NCI-H1092 (cell line): ENCODE measurements at regions not wholly inside any gene's neighbourhood (a gene's known extent, or its start where the extent isn't known, plus 50 kb on each side); places are given as distances from the start of the nearest gene placed in this dataset.

Experiments used
- DNase-seq: peaks from one replicate; lab custom pipeline; 2025; lab: John Stamatoyannopoulos, UW

DNA sequence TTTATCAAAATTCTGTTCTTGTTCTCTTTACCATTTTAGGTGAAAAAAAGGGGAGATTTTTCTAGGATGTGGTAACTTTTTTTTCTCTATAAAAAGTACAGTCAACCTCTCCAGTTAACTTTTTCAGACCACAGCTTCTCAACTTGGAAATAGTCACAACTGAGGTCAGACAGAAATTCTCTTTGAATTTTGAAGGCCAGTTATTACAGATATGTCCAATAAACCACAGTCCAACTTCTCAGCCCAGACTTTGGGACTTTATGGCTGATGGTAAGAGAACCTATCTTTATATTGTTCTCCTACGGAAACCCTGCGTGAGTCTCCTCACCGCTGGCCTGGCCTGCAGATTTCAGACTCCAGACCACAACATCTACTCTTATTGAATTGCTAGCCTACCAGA lies 176.7 kb downstream of the DACT1 start:
- DNase-seq = no peak

DNA sequence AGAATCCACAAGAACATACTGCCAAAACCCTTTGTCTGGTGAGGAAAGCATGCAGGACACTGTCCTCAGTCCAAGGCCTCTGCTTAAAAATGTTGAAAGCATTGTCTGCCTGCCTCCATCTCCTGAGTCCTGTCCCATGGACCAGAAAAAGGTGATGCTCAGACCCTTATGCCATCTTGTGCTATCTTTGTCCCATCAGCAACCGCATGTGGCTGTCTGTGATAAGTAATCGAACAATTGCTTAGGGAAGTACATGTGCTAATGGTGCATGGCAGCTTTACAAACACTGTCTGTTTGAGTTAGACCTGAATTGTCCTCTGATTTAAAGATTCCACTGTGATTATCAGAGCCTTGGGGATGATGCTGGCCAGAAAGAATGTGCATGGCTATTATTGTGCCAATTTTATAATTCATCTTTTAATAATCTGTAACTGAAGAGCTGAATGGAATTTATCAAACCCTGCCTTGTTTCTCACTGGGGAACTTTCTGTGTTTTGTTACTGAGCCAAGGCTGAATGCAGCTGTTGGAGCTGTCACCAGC lies 177.5 kb downstream of the DACT1 start:
- DNase-seq = no peak

DNA sequence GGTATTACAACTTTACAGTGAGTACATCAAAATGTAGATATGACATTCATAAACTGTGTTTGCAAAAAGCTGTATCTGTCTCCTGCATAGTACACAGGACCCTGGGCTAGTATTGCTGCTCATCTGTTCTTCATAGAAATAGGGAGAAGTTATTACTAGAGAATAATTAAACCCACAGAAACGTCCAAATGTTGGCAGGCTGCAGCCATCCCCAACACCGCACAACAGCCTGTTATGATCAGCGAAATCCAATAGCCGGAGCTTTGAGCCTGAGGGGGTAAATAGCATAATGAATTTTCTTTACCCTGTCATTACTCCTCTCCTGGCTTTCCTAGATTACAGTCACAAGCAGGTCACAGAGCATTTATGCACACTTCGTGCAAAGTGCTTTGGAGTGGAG lies 178.0 kb downstream of the DACT1 start:
- DNase-seq = no peak

DNA sequence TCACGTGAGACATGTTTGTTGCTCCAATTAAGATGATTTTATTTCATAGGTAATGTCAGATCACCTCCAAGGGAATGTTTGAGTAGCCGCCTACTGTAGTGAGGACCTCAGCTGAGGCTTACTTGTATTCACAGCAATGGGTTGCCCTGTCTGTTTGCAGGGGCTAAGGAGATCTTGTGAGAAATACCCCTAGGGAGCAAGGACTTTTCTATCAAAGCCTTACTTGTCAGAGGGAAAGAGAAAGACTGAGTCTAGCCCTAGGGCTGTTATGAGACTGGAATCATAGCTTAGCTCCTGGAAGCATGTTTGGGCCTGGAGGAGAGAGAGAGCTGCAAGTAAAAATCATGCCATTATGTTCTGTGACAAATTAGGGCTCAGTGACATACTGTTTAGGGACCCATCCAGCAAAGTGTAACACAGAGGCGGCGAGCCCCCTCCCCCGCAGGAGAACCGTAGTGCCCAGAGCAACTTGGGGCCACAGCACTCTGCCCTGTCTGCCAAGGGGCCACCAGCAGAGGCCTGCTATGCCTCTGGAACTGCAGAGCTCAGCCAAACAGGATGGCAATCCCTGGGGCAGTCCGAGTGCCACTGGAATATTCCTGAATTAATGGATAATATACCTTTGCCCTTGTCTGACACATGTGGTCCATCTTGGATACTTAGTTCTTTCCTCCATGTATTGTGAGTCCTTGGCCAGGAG lies 178.8 kb downstream of the DACT1 start:
- no peak for DNase-seq

DNA sequence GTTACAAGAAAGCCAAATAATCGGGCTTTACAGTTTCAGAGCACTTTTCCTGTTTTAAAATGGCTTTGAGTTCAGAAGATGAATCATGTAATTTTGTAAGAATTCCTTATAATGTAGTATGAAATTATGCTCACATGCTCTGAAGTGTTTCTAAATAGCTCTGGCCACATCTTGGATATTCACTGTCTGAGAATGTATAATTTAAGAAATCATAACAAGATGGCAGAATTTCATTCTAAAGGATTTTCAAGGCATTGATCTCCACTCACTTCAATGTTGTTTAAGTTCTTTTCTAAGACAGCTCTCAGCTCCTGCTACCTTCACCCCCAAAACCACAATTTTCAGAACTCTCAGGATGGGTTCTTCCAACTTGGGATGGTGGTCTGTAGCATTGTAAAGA lies 180.1 kb downstream of the DACT1 start:
- DNase-seq = no peak

DNA sequence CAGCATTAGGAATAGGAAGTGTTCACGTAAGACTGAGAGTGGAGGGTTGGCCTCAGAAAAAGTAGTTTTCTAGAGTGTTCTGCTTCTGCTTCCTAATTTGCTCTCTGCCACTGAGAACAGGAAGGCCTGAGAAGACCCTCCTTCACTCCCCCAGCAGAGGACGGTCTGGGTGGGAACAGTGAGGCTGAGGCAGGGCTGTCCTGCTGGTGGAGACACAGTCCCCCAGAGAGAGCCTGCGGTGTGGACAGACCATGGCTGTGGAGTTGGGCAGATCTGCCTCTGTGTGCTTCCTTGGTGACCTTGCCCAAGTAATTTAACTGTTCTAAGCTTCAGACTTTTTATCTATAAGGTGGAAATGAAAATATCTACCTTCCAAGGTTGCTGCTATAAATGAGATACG lies 182.3 kb downstream of the DACT1 start:
- no peak for DNase-seq

DNA sequence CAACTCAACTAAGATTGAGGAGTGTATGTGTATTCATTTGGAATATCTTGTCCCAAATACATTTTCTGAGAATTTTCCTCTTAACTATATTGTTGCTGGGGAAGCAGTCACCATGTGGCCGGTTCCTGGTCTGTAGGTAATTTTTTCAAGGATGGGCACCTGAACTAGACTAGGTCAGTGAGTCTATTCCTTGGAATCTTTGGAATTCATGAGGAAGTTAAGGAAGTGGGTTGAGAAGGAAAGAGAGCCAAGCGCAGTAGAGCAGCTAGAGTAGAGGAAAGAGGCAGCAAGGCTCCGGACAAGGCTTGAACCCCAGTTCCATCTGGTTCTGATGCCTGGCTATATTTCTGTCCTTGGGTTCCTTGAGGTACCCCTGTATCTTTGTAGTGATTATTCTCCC lies 183.7 kb downstream of the DACT1 start:
- DNase-seq = no peak

DNA sequence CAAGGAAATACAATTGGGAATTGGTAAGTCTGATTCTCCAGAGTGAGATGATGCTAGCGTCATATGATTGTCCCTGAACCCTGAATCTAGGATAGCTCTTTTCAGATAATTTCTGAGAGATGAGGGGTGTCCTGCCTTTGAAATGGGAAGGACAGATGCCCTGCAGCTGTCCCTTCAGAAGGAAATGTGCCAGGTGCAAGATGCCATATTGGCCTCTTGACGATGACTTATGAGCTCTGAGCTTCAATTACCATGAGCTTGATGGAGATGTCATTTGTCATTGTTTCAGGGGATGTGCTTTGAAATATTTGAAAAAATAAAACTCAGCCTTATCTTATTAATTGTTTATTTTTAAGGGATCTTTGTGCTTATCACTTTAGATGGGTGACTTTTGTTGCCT lies 185.1 kb downstream of the DACT1 start:
- DNase-seq = no peak

DNA sequence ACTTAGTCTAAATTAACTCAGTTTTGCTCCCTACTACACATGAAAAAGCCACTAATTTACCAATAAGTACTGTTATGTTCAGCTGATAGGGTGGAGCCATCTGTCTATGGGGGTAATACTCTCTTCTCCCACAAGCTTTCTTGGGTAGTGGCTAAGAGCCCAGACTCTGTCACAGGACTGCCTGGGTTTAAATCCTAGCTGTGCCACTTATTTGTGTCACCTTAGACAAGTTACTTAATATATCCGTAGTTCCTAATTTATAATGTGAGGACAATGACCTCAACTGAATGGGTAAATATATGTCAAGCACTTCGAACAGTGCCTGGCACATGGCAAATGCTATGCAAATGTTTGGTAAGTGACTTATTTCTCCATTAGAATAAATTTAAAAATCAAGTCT lies 185.6 kb downstream of the DACT1 start:
- DNase-seq = no peak

DNA sequence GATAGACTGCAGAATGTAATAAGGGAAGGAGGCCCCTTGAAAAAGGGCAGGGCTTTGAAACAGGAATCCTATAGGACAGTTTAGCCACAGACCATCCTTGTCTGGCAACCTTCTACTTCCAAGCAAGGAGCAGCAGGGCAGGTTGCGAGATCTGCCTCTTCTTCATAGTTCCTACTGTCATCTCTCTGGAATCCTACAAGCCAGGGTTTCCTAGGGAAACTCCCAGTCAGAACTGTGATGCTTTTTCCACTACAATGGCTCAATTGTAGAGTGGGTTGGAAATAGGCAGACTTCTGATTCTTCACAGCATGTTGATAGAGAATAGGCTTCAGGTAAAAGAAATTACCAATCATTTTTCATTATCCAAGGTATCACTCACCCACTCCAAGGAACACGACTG lies 186.3 kb downstream of the DACT1 start:
- DNase-seq = no peak

DNA sequence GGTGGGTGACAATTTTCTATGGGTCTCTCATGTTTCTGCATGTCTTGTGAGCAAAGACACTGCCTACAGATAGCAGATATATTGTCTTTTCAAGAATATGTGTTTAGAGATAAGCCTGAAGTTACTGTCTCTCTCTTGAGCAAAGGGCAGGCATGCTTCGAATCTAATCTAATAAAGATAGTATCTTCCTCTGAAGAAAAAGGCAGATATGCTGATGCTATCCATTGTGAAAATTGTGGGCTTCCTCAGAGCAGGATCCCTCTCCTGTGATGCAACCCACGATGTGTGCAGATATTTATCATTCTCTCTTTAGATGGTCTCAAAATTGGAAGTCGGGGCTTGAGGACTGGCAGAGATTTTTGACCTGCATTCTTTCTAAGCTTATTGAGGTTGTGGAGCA lies 187.0 kb downstream of the DACT1 start:
- DNase-seq = no peak

DNA sequence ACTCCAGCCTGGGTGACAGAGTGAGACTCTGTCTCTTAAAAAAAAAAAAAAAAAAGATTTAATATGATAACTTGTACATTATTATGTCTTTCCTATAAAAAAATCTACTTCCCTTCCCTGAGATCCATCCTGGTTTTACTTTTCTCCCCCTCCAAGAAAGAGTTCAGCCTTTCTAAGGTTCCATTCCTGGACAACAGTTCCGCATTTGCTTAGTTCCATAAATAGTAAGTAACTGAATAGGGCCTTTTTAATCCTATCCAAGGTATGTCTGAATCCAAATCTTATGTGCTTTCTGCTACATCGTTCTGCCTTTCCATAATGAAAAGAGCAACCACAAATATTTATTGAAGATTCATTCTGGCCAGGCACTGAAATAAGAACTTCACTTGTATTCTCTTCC lies 187.8 kb downstream of the DACT1 start:
- no peak for DNase-seq

DNA sequence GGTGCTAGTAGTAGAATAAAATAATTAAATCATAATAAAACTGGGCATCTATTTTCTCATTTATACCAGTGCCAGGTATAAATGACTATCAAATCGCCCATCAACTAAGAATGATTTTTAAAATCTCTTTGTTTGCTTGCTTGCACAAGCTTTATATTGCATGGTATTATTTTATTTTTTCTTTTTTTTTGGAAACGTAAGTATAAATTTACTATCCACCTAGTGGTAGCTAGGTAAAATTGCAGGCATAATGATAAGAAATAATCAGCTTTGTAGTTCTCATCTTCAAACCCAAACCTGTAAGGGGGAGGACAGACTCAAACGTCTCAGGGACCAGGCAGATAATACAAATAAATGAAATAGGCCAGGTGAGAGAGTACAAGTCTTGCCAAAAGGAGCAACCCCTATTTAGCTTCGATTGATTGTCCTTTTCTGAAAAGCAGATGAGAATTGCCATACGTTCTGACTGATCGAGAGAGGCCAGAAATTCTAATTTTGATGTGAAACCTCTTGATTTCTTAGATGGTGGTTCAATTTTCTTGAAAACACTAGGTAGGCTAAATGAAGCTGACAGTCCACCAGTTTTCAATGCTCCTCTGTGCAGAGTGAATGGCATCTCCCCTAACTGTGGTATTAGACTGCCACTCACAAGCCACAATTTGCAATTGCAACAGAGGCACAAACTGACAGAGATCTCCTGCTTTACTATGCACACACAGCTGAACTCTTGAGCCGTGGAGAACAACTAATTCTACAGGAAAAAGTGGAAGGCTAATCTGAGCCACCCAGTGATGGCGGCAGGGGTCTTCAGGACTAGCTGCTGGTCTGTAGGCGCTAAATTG lies 189.3 kb downstream of the DACT1 start:
- no peak for DNase-seq

DNA sequence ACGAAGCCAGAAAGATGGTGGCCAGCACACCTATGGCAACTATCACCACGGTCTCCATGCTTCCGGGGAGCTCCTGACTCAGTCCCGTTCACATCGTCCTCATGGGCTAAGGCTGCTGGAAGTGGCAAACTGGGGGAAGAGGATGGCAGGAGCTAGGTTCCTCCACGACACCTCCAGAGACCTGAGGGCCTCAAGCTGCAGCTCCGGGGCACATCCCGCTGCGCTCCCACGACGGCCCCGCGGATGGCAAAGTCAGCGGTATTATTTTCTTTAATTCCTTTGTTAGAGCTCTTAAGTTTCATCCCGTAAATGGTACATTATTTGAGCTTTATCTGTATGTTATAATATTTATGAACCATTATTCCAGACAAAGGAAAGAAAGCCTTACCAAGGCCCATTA lies 190.5 kb downstream of the DACT1 start:
- no peak for DNase-seq

DNA sequence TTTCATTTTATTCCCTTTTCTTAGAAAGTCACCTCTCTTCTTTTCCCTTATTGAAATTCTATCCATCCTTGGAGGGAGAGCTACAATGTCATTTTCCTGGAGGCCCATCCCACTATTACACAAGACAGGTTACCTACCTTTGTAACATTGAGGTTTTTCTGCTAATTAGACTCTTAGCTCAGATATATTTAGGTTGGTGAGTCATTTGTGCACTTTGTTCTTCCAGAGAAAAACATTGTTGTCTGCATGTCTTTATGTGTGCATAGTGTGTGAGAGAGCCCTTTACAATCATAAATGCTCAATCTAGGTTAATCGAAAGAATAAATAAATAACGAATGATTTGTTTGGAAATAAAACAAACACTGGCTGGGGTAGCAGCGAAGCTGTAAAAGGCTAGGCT lies 191.8 kb downstream of the DACT1 start:
- no peak for DNase-seq

DNA sequence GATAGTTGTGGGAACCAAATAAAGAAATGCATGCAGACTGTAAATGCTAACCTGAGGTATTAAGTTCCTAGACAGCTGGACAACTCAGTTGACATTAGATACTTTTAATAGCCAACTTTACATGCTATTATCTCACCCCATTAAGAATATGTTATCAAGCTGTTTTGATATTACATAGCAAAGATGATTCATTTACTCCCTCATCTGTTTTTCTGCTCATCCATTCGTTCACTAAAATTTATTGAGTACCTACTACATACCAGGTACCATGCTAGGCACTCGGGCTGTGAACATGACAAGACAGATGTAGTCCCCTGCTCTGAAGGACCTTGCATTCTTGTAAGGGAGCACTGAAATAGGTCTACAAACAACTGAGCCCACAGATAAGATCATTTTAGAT lies 192.4 kb downstream of the DACT1 start:
- DNase-seq = no peak

DNA sequence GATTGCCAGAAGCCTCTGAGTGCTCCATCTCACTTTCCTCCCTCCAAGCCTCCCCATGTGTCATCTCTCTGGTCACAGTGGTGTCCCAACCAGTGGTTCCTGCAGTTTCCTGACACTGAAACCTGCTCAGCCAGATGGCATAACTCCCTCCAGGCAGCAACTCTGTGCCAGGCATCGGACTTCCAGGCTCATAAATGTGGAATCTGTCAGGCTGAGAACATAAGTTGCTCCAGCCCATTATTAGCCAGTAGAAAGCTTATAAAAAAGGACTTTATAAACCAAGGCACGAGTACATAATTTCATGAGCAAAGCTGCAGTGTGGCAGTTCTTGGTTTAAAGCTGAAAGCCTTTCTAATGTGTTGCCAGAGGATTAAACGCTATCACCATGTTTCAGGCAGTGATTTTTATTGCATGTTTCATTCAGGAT lies 194.3 kb downstream of the DACT1 start:
- no peak for DNase-seq

DNA sequence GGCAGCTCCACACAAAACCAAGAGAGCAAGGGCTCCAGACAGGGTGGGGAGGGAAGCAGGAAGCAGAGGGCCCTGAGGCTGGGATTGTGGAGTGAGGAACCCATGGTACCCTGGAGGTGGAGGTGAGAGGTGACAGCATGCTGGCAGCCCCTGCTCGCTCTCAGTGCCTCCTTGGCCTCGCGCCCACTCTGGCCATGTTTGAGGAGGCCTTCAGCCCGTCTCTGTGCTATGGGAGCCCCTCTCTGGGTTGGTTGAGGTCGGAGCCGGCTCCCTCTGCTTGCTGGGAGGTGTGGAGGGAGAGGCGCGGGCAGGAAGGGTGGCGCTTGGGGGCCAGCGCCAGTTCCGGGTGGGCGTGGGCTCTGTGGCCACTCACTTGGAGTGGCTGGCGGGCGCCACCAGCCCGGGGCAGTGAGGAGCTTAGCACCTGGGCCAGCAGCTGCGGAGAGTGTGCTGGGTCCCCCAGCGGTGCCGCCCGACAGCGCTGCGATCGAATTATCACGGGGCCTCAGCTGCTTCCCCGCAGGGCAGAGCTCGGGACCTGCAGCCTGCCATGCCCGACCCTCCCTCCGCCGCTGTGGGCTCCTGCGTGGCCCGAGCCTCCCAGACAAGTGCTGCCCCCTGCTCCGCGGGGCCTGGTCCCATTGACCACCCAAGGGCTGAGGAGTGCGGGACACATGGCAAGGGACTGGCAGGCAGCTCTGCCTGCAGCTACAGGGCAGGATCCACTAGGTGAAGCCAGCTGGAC lies 196.0 kb downstream of the DACT1 start:
- no peak for DNase-seq

DNA sequence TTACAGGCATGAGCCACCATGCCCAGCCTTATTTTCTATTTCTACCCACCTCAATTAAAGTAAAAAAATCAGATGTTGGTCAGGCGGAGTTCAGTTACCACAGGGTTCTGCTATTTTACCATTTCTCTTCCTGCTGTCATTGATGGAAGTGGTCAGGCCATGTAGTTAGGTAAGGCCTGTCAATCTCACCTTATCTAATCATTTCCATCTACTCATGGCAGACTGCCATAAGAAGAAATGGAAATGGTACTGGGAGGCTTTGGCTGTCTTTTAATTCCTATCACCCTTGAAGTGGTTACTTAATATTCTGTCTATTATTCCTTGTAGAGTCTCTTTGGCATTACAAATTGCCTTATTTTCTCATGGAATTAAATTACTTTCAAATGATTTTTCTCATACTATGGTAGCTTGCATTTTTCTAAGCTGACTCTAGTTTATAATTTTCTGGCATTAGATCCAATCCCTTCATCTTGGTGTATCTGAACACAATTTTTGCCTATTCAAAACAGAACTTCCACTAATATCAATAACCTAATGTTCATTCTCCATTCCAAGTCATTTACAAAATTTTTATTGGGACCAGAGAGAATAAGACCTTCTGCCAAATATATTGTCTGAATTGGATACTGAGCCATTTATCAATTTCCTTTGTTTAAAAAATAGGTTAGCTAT lies 198.7 kb downstream of the DACT1 start:
- no peak for DNase-seq

DNA sequence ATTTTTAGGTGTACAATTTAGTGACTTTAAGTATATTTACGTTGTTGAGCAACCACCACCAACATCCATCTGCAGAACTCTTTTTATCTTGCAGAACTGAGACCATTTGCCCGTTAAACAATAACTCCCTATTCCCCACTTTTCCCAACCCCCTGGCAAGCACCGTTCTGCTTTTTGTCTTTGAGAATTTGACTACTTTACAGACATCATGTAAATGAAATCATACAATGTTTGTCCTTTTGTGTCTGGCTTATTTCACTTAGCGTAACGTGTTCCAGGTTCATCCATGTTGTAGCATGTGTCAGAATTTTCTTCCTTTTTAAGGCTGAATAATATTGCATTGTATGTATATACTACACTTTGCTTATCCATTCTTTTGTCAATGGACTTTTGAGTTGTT lies 201.5 kb downstream of the DACT1 start:
- DNase-seq = no peak

DNA sequence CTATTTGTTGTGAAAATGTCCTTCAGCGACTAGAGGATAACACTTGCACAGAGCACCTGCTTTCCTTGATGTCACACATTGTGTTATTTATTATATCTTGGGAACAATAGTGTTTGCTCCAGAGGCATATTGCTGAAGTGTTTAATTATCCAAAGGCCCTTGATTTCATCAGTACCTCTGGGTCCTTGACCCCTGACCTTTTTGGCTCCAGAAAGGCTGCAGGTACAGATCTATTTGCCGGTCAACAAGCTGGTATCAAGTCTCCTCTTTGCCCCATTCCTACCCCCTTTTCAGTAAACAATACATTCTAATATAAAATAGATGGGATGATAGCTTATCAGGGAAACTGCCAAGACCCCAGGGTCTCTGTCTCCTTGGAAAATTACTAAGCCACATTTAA lies 206.8 kb downstream of the DACT1 start:
- DNase-seq = no peak
